NCI-H146 (cell line): ENCODE measurements at regions not wholly inside any gene's neighbourhood (a gene's known extent, or its start where the extent isn't known, plus 50 kb on each side); places are given as distances from the start of the nearest gene placed in this dataset.
A peak's percentile ranks its signal among the peaks of the same experiment; 100 is the strongest.

ENCODE experiments used
- DNase-seq: peaks from one replicate; lab custom pipeline; 2025; lab: John Stamatoyannopoulos, UW

DNA sequence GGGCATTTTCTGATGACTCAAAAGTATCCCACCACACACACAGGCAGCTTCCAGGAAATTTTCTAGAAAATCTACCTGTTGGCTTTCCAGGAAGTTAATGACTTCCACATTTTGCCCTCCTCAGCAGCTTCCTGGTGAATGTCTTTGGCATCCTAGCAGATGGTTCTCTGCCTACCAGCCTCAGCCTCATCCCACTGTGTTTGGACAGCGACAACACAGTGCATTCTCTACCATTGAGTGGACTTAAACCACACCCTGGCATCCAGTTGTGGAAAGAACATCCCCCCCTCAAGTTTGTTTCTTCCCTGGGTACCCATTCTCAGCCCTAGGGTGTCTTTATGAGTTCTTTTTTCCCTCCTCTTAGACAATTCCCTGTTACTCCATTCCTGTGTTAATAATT lies 50.8 kb upstream of the GADL1 start:
- DNase-seq: no peak

DNA sequence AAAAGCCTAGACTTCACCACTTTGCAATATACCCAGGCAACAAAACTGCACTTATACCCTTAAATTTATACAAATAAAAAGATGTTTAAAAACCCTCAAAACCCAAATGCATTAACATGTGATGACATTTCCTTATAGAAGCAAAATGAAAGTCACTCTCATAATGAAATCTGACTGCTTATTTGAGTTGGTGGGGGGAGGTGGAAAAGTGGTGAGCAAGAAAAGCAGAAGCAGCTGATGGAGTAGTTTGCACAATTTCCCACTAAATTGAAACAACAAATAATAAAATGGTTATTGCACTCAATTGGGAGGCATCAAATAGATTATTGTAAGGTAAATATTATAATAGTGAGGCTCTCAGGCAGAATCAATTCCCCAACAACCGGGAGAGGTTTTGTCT lies 54.0 kb upstream of the GADL1 start:
- no peak for DNase-seq

DNA sequence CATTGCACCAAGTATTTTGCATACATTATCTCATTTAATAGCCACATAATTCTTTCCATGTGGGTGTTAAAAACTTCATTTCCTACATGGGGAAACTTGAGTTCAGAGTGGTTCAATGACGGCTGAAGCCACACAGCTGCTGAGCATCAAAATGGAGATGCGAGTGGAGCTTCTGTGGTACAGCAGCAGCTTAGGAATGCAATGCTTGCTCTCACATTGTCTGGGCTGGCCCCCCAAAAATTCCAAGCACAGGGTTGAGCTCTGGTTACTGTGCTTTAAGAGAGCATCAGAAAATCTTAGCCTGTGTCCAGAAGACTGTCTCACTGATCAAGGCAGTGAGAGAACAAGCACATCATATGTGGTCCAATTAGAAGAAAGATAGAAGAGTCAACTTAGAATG lies 57.4 kb upstream of the GADL1 start:
- no peak for DNase-seq

DNA sequence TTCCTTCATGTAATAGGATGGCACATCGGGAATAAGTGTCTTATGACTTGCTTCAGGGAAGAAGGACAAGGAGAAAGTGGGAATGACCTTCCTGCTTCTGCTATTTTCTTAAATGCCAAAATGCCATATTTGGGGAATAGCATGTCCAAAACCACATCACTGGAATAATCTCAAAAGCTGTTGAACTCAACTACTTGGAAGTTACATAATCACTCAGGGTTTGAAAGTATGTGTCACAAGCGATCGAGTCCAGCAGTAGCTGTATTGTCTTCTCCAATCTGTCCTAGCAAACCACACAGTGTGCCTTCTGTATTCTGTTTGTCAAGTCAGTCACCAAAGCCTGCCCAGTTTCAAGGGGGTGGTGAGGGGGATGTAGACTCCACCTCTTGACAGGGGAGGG lies 58.3 kb upstream of the GADL1 start:
- DNase-seq: no peak

DNA sequence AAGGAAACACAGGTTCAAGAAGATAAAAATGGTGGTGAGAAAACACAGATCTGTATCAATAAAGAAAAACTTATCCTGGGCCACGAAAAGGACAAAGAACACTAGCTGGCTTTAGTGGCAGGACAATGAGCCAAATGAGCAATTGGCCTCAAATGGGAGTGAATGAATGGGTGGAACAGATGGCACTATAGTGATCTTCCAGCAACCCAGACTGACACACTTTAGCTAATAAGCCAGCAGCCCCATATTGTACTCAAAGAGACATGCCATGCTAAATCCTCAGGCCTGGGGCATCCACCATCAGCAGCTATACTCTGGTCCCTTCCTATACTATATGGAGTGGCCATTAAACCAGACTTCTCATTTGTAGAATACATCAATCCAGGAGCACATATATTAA lies 60.0 kb upstream of the GADL1 start:
- DNase-seq: no peak

DNA sequence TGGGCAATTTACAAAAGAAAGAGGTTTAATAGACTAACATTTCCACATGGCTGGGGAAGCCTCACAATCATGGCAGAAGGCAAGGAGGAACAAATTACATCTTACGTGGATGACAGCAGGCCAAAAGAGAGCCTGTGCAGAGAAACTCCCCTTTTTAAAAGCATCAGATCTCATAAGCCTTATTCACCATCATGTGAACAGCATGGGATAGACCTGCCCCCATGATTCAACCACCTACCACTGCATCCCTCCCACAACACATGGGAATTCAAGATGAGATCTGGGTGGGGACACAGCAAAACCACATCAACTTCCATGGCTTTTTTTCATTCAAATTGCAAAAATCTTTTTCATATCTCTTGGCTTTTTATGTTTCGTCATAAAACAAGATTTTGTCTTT lies 67.6 kb upstream of the GADL1 start:
- no peak for DNase-seq

DNA sequence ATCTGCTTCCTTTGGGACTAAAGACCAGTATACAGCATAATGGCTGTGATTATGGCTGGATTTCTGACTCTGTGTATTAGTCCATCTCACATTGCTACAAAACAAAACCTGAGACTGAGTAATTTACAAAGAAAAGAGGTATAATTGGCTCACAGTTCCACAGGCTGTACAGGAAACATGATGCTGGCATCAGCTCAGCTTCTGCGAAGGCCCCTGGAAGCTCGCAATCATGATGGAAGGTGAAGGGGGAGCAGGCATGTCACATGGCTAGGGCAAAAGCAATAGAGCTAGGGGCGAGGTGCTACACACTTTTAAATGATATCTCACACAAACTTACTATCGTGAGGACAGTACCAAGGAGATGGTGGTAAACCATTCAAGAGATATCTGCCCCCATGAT lies 68.0 kb upstream of the GADL1 start:
- DNase-seq: no peak

DNA sequence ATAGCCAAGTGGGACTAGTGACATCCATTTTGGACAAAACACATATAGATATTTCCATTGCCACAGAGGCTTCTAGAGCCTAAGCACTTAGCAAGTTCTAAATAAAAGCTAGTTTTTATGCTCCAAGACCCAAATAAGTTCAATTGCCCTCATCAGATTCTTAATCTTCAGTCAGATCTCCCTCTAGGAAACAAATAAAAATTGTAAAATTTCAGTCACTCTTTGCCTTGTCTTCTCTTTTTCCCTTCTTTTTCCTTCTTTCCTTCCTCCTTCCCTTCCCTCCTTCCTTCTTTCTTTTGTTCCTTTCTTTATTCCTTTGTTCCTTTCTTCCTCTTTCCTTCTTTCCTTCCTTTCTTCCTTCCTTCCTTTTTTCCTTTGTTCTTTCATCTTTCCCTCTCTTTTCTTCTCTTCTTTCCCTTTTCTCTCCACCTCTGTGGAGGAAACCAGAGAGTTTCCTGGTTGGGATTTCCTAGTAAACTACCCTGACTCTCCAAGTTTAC lies 68.8 kb upstream of the GADL1 start:
- no peak for DNase-seq

DNA sequence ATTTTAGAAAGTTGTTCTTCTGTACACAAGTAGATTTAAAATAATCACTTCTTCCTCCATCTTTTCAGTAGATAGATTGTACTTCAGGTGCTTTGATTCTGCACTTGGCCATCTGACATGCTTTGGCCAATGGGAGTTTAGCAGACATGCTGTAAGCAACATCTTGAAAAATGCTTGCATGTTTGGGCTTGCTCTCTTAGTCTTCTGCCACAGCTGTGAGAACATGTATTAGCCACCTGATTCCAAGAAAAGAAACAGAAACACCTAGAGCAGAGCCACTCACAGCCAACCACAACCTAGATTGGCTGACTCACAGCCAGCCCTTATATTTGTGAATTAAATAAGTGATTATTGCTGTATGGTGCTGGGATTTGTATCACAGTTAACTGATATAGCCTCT lies 70.2 kb upstream of the GADL1 start:
- no peak for DNase-seq

DNA sequence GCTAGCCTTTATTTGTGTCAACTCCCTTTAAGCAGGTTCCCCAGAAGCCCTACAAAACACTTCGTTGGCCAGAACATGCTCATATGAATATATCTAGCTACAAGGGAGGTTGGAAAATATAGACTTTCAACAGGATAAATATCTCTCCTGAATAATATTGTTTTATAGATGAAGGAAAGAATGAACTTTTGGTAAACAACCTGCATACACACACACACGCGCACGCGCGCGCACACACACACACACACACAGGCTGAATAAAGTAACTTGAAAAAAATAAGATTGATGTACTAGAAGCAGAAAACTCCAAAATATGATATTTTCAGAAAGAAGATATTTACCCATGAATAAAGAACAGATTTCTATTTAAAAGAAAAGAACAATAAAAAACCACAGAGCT lies 72.4 kb upstream of the GADL1 start:
- no peak for DNase-seq

DNA sequence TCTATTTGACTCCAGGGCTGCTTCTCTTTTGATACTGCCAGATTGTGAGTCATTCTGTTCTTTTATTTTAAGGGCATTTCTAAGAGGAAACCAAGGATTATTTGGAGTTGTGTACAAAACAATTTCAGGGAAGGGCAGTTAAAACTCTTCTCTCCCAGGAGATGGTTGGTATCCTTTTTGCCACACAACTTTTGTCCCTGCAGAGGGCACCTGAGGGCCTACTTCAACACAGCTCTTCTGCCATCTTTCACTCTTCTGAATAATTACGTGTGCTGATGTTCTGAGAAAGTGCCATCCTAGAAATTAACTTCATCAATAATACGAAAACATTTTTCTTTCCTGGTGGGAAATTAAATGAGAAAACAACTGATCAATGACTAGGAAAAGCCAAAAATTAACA lies 75.7 kb upstream of the GADL1 start:
- peak; percentile 31 for DNase-seq

DNA sequence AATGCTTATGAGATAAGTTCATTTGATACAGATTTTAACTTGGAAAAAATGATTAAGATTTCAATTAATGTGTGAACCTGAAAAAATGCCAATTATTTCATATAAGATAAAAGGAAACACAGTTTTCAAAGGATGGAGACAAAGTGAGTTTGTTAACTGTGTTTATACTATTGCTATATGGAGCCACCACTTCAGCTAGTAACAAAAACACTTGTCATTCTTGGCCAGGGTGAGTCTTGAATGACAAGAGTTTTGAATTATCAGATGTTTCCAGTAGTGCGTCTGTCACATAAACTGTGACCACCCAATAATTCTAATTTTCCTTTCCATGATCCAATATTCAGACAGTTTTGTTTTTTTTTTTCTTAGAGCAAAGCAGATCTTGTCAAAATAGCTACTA lies 78.0 kb upstream of the GADL1 start:
- DNase-seq: no peak

DNA sequence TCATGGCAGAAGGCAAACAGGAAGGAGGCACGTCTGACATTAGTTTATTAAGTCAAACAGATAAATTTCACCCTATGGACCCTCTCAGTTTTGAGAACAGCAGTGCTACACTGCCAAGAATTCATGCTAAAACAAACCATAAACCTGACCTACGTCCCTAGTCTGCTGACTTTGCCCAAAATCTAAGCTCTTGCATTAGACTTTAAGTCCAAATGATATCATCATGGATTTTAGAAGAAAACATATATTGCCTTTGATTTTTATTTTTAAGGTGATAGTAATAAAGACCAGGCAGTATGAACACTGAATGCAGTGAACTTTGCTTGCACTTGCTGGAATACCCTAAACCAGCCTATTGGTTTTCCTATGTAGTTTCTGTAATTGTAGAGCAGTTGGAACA lies 79.6 kb upstream of the GADL1 start:
- no peak for DNase-seq

DNA sequence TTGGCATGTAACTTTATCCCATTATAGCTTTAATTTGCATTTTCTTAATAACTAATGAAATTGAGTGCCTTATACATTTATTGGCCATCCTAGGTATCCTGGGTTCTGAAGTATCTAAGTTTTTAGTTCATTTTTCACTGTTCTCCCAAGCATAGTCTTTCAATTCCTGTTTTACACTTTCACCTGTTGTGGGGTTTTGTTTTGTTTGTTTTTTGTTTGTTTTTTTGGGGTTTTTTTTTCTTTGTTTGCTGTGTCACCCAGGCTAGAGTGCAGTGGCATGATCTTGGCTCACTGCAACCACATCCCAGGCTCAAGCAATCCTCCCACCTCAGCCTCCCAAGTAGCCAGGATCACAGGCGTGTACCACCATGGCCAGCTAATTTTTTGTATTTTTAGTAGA lies 83.1 kb upstream of the GADL1 start:
- DNase-seq: no peak

DNA sequence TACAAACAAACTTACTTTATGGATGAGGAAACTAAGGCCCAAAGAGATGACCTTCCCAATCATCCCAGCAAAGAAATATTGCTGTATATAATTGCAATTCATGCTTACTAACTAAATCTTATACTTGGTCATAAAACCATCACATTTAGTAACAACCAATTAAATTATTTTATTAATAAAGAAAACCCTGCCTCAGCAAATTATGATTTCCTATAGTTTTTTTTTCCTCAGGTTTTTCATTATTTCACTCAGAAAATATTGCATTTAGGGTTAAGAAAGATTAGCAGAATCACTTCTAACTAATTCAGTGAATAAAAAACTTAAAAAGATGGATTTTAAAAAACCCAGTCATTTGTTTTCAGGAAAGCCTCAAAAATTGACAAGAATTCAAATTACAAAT lies 86.5 kb upstream of the GADL1 start:
- DNase-seq: no peak

DNA sequence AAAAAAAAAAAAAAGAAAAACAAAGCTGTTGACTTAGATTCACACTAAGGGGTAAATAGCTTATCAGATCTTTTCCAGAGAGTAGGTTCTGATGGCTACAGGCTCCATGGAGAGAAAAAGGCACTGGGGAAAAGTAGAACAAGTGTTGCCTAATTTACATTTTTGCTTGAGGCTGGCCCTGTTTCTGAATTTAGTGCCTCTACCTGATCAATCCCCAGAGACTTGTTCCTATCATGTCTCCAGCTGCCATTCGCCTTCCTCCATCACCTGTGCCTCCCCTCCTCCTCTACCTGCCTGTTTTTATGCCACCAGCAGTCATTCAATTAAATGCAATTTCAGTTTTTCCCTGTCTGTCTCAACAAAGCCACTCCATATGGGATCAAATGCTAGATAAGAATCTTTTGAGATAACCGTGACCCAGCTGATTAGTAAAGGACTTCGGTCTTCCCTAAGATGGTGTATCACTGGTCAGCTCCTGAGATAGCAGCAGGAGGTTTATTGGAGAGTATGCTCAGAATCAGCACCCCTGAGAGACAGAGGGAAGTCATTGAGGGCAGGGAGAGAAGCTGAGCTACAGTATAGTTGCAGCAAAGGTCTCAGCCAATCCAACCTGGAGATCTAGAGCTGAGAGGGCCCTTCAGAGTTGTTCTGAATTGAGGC lies 88.1 kb upstream of the GADL1 start:
- DNase-seq: peak; percentile 75

DNA sequence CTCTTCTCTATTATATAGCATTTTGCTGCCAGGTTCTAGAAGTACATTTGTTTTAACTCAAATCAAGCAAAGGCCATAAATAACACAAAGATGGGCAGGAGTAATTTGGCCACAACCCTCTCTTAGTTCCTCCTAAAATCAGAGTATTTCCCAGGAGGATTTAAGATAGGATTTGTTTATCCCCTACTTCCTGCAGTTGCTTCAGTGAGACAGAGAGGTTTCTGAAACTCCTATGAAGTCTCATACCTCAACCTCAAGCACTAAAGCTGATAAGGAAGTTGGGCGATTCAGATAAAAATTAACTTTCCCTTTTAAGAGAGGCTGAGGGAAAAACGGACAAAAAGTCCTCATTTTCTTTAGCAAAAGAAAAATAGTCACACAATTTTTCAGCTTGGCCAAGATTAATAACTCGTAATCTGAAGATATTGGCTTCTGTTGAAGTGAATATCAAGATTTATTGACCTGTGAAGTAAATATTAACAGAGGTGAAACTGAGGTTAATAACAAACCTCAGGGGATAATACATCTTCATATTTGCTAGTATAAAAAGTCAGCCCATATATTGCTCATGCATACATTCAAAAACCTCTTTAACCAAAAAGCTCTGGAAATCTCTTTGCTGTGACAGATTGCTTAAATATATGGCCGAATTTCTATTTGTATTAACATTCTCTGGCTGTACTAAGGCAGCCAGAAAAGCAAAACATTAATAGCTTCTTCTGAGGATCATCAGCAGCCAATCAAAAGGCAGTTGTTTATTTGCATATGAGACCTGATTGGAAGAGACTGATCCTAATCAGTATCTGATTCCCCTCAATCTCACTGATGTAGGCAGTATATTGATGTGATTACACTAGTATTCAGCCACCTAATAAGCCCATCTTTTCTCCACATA lies 90.6 kb upstream of the GADL1 start:
- no peak for DNase-seq

DNA sequence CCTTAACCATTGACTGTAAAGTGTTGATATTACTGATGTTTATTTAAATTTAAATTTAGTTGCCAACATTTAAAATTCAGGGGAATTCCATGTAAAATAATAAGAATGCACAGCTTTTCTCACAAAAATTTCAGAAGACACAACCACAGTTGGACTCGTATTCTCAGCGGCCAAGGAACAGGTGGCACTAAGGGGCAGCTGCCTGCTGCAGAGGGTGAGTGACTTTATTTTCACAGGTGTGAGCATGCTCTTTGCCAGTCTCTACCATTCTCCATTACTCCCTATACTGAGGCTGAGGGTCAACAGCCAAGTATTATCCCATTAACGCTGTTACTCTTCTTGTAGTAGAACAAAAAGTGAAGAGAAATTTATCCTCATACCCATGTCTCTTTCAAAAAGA lies 92.1 kb upstream of the GADL1 start:
- peak; percentile 2 for DNase-seq

DNA sequence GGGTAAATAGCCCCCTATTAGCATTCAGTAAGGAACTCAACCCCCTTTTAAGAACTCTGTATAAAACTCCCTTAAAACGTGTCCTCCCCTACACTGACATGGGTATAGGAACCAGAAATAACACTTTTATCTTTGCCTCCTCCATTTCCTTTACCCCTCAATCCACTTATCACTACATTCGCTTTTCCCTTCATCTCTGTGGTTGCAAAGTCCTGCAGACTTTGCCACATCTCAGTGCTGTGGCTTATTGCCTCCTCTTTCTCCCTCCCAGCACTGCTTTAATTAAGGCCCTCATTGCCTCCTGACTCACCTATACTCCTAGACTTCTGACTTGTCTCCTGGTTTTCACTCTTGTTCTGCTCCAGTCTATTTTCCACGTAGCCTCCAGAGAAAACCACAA lies 94.3 kb upstream of the GADL1 start:
- no peak for DNase-seq

DNA sequence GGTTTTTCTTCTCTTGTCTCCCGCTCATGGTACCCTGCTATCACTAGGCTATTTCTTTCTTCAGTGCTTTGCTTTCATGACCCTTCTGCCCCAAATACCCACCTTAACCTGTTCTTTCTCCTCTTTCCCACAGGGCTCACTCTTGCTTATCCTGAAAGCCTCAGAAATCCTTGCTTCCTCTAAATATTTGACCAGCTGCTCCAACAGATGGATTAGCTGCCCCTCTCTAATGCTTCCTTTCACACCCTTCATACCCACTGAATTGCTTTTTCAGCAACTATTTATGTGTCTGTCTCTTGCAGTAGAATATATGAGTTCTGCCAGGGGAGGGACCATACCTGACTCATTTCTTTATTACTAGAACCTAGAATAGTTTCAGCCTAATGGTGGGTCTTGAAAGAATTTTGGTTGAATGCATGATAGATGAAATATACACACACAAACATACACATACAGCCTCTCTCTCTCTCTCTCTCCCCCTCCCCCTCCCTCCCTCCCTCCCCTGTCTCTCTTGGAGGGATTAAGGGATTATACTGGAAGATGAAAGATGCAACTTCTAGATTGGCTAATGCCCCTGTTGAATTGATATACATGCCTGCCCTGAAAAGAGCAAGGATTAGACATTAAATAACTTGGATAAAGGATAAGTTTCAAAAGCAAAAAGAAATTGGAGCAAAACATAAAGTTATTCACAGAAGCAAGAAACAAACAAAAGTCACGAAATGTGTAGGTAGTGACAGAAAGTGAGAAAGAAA lies 95.0 kb upstream of the GADL1 start:
- peak; percentile 72 for DNase-seq

DNA sequence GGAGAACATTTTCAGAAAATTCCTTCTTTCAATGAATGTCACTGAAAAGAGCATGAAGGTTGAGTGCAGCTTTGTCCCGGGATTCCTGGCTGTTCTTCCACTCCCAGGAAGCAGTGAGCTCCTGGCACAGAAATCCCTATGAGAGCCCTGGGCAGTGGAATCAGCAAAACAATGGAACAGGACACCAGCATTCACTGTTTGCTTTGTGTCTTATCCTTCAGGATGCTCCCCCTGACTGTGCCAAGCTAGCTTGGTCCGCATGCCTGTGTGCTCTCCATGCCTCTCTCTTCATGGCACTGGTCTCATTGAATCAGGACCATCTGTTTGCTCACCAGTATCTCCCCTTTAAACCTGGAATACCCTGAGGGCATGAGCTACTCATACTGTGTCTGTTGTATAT lies 102.0 kb upstream of the GADL1 start:
- DNase-seq: peak; percentile 94

DNA sequence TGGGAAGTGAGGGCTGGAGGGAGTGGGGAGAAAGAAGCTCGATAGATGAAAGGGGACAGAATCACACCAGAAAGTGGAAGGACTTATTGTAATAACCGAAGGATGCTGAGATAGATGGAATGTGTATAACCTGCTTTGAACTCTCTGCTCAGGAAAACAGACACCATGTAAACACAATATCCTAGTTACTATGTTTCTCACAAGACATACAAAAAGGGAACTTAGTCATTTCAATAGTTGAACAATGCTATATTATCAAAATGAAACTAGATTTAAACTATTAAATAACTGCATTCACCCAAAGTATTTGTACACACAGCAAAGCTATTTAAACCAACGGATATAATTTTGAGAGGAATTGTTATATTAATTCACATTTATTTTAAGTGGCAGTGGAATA lies 108.3 kb upstream of the GADL1 start:
- DNase-seq: no peak
